ENCODE measurements at regions not wholly inside any gene's neighbourhood (a gene's known extent, or its start where the extent isn't known, plus 50 kb on each side); places are given as distances from the start of the nearest gene placed in this dataset.

DNA sequence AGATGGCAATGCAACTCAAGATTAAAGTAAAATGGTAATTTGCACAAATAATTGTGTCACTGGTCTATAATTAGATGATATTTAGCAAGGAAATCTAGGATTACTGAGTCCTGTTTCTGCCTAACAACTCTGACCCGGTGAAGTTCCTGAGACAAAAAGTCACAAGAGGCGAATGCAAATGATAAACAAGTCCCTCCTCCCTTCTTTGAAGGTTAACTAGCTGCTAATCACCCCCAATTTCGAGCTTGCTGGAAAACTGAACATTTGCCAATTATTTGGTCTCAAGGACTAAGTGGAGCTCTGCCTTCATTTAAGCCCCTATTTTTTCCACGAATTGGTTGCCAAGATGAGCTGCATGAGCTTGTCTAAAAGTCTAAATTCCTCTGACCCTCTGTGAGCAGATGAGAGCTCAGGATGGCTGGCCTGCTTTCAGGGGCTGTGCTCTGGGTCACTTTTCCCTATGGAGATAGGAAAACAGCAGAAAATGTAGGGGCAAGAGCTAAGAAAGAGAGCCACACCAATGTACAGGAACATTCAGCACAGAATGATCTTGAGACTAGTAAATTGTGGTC, 127.3 kb downstream of the MBL2 start:
- no peaks in the 10 kb centered on the region for H4K20me1 ChIP-seq (ENCODE audit: low read length)
- no peaks in the 10 kb centered on the region for H3F3A ChIP-seq (ENCODE audit: low read length, unreplicated experiment)
- no peak overlapping the region for H3K4me2 ChIP-seq (ENCODE audit: low read length)
- no peak overlapping the region for H3K4me3 ChIP-seq (ENCODE audit: low read length)
- intact Hi-C loops (cut with micrococcal nuclease): no loop called here
- TF ChIP-seq EZH2phosphoT487 (IDR thresholded peaks at IDR 0.05; ENCODE audit: borderline replicate concordance, low read length) (no peak), EZH2 (IDR thresholded peaks at IDR 0.05; ENCODE audit: low read length, unreplicated experiment) (no peak)
- TF ChIP-seq, protein P1, sequence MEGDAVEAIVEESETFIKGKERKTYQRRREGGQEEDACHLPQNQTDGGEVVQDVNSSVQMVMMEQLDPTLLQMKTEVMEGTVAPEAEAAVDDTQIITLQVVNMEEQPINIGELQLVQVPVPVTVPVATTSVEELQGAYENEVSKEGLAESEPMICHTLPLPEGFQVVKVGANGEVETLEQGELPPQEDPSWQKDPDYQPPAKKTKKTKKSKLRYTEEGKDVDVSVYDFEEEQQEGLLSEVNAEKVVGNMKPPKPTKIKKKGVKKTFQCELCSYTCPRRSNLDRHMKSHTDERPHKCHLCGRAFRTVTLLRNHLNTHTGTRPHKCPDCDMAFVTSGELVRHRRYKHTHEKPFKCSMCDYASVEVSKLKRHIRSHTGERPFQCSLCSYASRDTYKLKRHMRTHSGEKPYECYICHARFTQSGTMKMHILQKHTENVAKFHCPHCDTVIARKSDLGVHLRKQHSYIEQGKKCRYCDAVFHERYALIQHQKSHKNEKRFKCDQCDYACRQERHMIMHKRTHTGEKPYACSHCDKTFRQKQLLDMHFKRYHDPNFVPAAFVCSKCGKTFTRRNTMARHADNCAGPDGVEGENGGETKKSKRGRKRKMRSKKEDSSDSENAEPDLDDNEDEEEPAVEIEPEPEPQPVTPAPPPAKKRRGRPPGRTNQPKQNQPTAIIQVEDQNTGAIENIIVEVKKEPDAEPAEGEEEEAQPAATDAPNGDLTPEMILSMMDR (conservative IDR thresholded peaks at IDR 0.05; ENCODE audit: low read depth, low read length): no peak
- ChIA-PET CTCF (interaction anchor here (0.6 to 2.1 kb wide), 3 partner anchors 83 to 337 kb away, joined by 3 to 8 read pairs (median 3); no protein-coding TSS in a partner anchor), POLR2A (ENCODE audit: unreplicated experiment) (no interaction called here)
- H2AFZ ChIP-seq (ENCODE audit: low read length): no peak overlapping the region; the same call in 1 of the 2 replicates
- no peaks in the 10 kb centered on the region for H3K9me3 ChIP-seq (ENCODE audit: low read length)
- H3K27ac ChIP-seq (ENCODE audit: low read length): no peak overlapping the region
- no peaks in the 10 kb centered on the region for H3K36me3 ChIP-seq (ENCODE audit: low read depth, low read length)
- DNase-seq (no peak), ATAC-seq (no peak)
- BruUV-seq (replicated peaks): no TSS peak
- H3K79me2 ChIP-seq (ENCODE audit: low read length): no peaks in the 10 kb centered on the region
- no peak overlapping the region for H3K9ac ChIP-seq (ENCODE audit: low read length)
- H3K4me1 ChIP-seq (ENCODE audit: insufficient read depth, low read length): peaks cover 13% of the 10 kb centered on the region
- H3K9me2 ChIP-seq (replicated peaks; ENCODE audit: low read length): no peaks in the 10 kb centered on the region
- no peaks in the 10 kb centered on the region for H3K27me3 ChIP-seq (ENCODE audit: low read length)

DNA sequence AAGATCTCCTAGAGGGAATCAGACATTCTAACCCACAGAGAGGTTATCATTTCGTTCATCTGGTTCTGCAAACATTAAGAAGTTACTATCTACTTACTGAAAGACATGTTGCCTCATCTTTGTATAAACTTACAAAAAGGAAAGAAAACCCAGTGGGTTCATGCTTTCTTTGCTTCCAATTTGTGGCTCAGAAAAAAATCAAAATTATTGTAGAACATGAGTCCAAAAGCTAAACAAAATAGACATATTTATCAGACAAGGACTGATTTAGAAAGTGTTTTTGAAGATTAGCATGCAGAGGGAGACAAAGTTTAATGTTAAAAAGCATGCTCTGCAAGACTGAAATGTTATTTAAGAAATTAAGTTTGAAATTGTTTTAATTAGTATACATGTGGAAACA, 123.1 kb downstream of the MBL2 start:
- Histone ChIP-seq H3K27ac (ENCODE audit: low read length) (no peak overlapping the region), H3K27me3 (ENCODE audit: low read length) (no peaks in the 10 kb centered on the region), H3K4me3 (ENCODE audit: low read length) (no peak overlapping the region), H3K9me2 (replicated peaks; ENCODE audit: low read length) (no peaks in the 10 kb centered on the region), H3K36me3 (ENCODE audit: low read depth, low read length) (no peaks in the 10 kb centered on the region), H3K79me2 (ENCODE audit: low read length) (no peaks in the 10 kb centered on the region), H3K9ac (ENCODE audit: low read length) (no peak overlapping the region), H4K20me1 (ENCODE audit: low read length) (no peaks in the 10 kb centered on the region), H3F3A (ENCODE audit: low read length, unreplicated experiment) (no peaks in the 10 kb centered on the region), H3K4me1 (ENCODE audit: insufficient read depth, low read length) (peaks cover 20% of the 10 kb centered on the region), H2AFZ (ENCODE audit: low read length) (no peak overlapping the region; the same call in 1 of the 2 replicates), H3K4me2 (ENCODE audit: low read length) (no peak overlapping the region), H3K9me3 (ENCODE audit: low read length) (no peaks in the 10 kb centered on the region)
- BruUV-seq (replicated peaks): no TSS peak
- POLR2A ChIA-PET (ENCODE audit: unreplicated experiment): no interaction called here
- DNase-seq (no peak), ATAC-seq (no peak)
- TF ChIP-seq EZH2phosphoT487 (IDR thresholded peaks at IDR 0.05; ENCODE audit: borderline replicate concordance, low read length) (no peak), EZH2 (IDR thresholded peaks at IDR 0.05; ENCODE audit: low read length, unreplicated experiment) (no peak)
- TF ChIP-seq, protein P1 (conservative IDR thresholded peaks at IDR 0.05; ENCODE audit: low read depth, low read length): 0 out of 2 replicates have a peak, but pooled peaks have one; percentile 9
- intact Hi-C loops (cut with micrococcal nuclease): no loop called here
- CTCF ChIA-PET: no interaction called here

DNA sequence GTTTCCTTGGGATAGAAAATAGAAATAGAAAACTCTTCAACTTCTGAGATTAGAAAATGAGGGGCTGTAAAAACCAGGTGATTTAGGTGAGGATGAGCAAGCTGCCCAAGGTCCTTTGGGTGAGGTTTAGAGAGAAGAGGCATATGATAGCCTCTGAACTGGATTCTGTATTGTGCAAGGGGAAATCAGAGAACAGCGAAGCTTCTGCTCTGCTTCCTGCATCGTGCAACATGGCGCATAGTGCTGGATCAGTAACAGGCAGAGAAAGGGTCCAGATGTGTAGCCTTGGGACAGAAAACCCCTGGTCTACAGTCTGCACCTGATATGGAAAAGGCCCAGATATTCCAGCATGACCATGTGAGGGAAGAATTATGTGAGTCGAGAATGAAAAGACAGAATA, 121.7 kb downstream of the MBL2 start:
- no TSS peak for BruUV-seq (replicated peaks)
- Histone ChIP-seq H3K27ac (ENCODE audit: low read length) (no peak overlapping the region), H3K9me2 (replicated peaks; ENCODE audit: low read length) (no peaks in the 10 kb centered on the region), H3F3A (ENCODE audit: low read length, unreplicated experiment) (no peaks in the 10 kb centered on the region), H3K9ac (ENCODE audit: low read length) (no peak overlapping the region), H2AFZ (ENCODE audit: low read length) (no peak overlapping the region), H3K79me2 (ENCODE audit: low read length) (no peaks in the 10 kb centered on the region), H3K4me1 (ENCODE audit: insufficient read depth, low read length) (peaks cover 13% of the 10 kb centered on the region), H3K4me3 (ENCODE audit: low read length) (no peak overlapping the region), H3K9me3 (ENCODE audit: low read length) (no peaks in the 10 kb centered on the region), H3K4me2 (ENCODE audit: low read length) (no peak overlapping the region), H3K27me3 (ENCODE audit: low read length) (no peaks in the 10 kb centered on the region), H4K20me1 (ENCODE audit: low read length) (no peaks in the 10 kb centered on the region), H3K36me3 (ENCODE audit: low read depth, low read length) (no peaks in the 10 kb centered on the region)
- CTCF ChIA-PET: no interaction called here
- POLR2A ChIA-PET (ENCODE audit: unreplicated experiment): no interaction called here
- intact Hi-C loops (cut with micrococcal nuclease): no loop called here
- TF ChIP-seq EZH2phosphoT487 (IDR thresholded peaks at IDR 0.05; ENCODE audit: borderline replicate concordance, low read length): no peak
- TF ChIP-seq EZH2 (IDR thresholded peaks at IDR 0.05; ENCODE audit: low read length, unreplicated experiment): no peak
- TF ChIP-seq, protein P1 (conservative IDR thresholded peaks at IDR 0.05; ENCODE audit: low read depth, low read length): no peak
- ATAC-seq (no peak), DNase-seq (no peak)
